Lower lobe of right lung (tissue), 2 donors: ENCODE measurements at regions not wholly inside any gene's neighbourhood (a gene's known extent, or its start where the extent isn't known, plus 50 kb on each side); places are given as distances from the start of the nearest gene placed in this dataset.

Experiments used
- ATAC-seq, 2 donors: fragments of 200-7000 bp; cut with Tn5 transposase; one replicate each; pipeline ENCODE4 v1.9.1; 2020 to 2022; ENCODE audit warnings: mild to moderate bottlenecking in 2 of 2, moderate library complexity in 2 of 2
- DNase-seq: peaks from one replicate; pipeline ENCODE4 v3.0.0-alpha.2; 2020
- H3K27ac ChIP-seq: fragments of 200-600 bp; one replicate; pipeline ENCODE4 v1.8.0; 2022
- H3K27me3 ChIP-seq: fragments of 200-600 bp; one replicate; pipeline ENCODE4 v1.8.0; 2022; ENCODE audit warnings: low read depth
- H3K36me3 ChIP-seq: fragments of 200-600 bp; one replicate; pipeline ENCODE4 v1.8.0; 2022; ENCODE audit warnings: mild to moderate bottlenecking
- H3K4me1 ChIP-seq: fragments of 200-600 bp; one replicate; pipeline ENCODE4 v1.8.0; 2022
- H3K4me3 ChIP-seq: fragments of 200-600 bp; one replicate; pipeline ENCODE4 v1.8.0; 2022; ENCODE audit warnings: mild to moderate bottlenecking
- H3K9me3 ChIP-seq: fragments of 200-600 bp; one replicate; pipeline ENCODE4 v1.8.0; 2022
- CTCF ChIP-seq: fragments of 200-600 bp; IDR thresholded peaks from one replicate; pipeline ENCODE4 v1.8.0; 2022; ENCODE audit warnings: antibody characterized with exemption, mild to moderate bottlenecking
- intact Hi-C: fragments of 100-400 bp; cut with DNase I; formaldehyde crosslinking; loops from one replicate; pipeline ENCODE4 v1.11.0; 2022
- donor health status: DM: no; HTN: yes; CAD: no; lungs with severe emphysema.

- no peak for ATAC-seq
These were observed 112.4 kb upstream of the TLR3 start for GRCh38 chr4:185956544-185956940.

GRCh38 chr4:185958094-185958747 lies 110.7 kb upstream of the TLR3 start:
- DNase-seq (no peak), ATAC-seq (no peak)
- H3K9me3 ChIP-seq = no peaks in the 10 kb centered on the region
- intact Hi-C loops = no loop called here
- no peaks in the 10 kb centered on the region for H3K36me3 ChIP-seq
- H3K4me1 ChIP-seq = no peaks in the 10 kb centered on the region
- no peak for TF ChIP-seq CTCF
- no peaks in the 10 kb centered on the region for H3K27me3 ChIP-seq
- no peak overlapping the region for H3K27ac ChIP-seq
- H3K4me3 ChIP-seq = no peak overlapping the region

More at GRCh38 chr4:185956544-185956940, 112.4 kb upstream of the TLR3 start:
- TF ChIP-seq CTCF = no peak
- H3K27me3 ChIP-seq = no peaks in the 10 kb centered on the region
- DNase-seq = no peak
- no peaks in the 10 kb centered on the region for H3K9me3 ChIP-seq
- H3K36me3 ChIP-seq = no peaks in the 10 kb centered on the region
- H3K4me3 ChIP-seq = no peak overlapping the region
- intact Hi-C loops = no loop called here
- no peaks in the 10 kb centered on the region for H3K4me1 ChIP-seq
- H3K27ac ChIP-seq = no peak overlapping the region

DNA sequence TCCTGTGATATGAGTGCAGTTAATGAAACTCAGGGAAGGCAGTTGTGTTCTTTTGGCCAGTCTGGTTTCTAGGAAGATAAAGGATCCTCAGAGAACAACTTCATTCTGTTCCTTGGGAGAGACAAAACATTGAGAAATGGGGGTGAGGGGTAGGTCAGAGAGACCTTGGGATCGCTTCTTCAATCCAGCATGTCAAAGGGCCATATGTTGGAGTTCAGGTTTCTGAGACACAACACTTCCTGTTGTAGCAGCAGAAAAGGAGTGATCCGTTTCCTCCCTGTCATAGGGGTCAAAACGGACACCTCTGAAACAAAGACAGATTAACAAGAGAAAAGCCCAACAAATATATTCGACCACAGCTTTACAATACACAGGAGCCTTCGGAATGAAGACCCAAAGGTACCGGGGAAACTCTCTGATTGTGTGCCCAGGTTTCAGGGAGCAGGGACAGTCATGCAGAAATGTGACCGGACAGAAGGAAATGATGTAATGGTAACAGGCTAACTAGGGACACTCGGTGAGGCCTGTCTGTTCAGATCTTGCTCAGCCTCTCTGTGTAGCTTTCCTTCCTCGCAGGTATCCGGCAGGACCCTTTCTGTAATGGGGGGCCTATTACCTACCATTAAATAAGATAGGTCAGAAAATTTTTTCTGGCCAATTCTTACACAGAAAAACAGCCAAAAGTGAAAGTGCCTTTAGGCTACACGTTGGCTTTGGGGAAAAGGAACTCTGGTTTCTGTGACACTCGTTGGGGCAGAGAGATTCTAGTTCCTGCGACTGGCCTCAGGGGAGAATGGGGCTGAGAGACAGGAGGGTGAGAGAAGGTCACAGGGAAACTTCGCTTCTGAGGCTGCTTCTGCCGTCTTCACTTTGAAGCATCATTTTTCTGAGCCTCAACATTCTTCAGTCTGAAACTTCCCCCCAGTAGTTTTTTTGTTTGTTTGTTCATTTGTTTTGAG lies 103.3 kb upstream of the TLR3 start:
- H3K27ac ChIP-seq = peak overlapping the region; percentile 18
- H3K4me1 ChIP-seq = no peaks in the 10 kb centered on the region
- intact Hi-C loops = no loop called here
- ATAC-seq = no peak
- no peak for TF ChIP-seq CTCF
- no peaks in the 10 kb centered on the region for H3K27me3 ChIP-seq
- no peak for DNase-seq
- H3K4me3 ChIP-seq = no peak overlapping the region
- H3K36me3 ChIP-seq = no peaks in the 10 kb centered on the region
- no peaks in the 10 kb centered on the region for H3K9me3 ChIP-seq

GRCh38 chr4:185966549-185966948 lies 102.4 kb upstream of the TLR3 start:
- no peak for ATAC-seq
- Histone ChIP-seq H3K27me3 (no peaks in the 10 kb centered on the region), H3K4me3 (no peak overlapping the region), H3K4me1 (no peaks in the 10 kb centered on the region), H3K36me3 (no peaks in the 10 kb centered on the region), H3K27ac (no peak overlapping the region), H3K9me3 (no peaks in the 10 kb centered on the region)
- intact Hi-C loops = no loop called here
- DNase-seq = no peak
- no peak for TF ChIP-seq CTCF

- no peak overlapping the region for H3K27ac ChIP-seq
- H3K4me1 ChIP-seq = no peaks in the 10 kb centered on the region
- no peak overlapping the region for H3K4me3 ChIP-seq
- H3K36me3 ChIP-seq = no peaks in the 10 kb centered on the region
- no peaks in the 10 kb centered on the region for H3K27me3 ChIP-seq
- no peak for DNase-seq
- ATAC-seq = no peak
- no peaks in the 10 kb centered on the region for H3K9me3 ChIP-seq
- TF ChIP-seq CTCF = no peak
- intact Hi-C loops = no loop called here
These were observed 101.8 kb upstream of the TLR3 start for GRCh38 chr4:185966997-185967775.
